Right atrium auricular region (tissue), 2 donors: ENCODE measurements at regions not wholly inside any gene's neighbourhood (a gene's known extent, or its start where the extent isn't known, plus 50 kb on each side); places are given as distances from the start of the nearest gene placed in this dataset.

ENCODE experiments used
- DNase-seq: peaks from one replicate; pipeline ENCODE4 v3.0.0-alpha.2; 2019; ENCODE audit warnings: low spot score
- H3K27ac ChIP-seq, 2 donors: fragments of 200-600 bp; sonication (generic); 1 replicate in 1 of 2; 2 replicates in 1 of 2; pipeline ENCODE4 v1.5.1; 2016 to 2019
- H3K27me3 ChIP-seq, 2 donors: fragments of 200-600 bp; sonication (generic); one replicate each; pipeline versions ENCODE4 v1.5.1 to v1.6.0; 2017 to 2019
- H3K36me3 ChIP-seq: fragments of 200-600 bp; sonication (generic); one replicate; pipeline ENCODE4 v1.5.1; 2016
- H3K4me1 ChIP-seq, 2 donors: fragments of 200-600 bp; sonication (generic); one replicate each; pipeline versions ENCODE4 v1.5.1 to v1.6.0; 2017 to 2019
- H3K4me3 ChIP-seq, 2 donors: fragments of 200-600 bp; sonication (generic); 1 replicate in 1 of 2; 2 replicates in 1 of 2; pipeline ENCODE4 v1.5.1; 2017 to 2019; ENCODE audit warnings: mild to moderate bottlenecking in 1 of 2, moderate library complexity in 1 of 2
- H3K9me3 ChIP-seq, 2 donors: fragments of 200-600 bp; sonication (generic); one replicate each; pipeline ENCODE4 v1.5.1; 2019
- TF ChIP-seq, protein P1 (sequence below), 2 donors: fragments of 200-600 bp; sonication (generic); IDR thresholded peaks; one replicate each; pipeline ENCODE4 v1.5.1; 2019; ENCODE audit warnings: antibody characterized with exemption in 2 of 2

DNA sequence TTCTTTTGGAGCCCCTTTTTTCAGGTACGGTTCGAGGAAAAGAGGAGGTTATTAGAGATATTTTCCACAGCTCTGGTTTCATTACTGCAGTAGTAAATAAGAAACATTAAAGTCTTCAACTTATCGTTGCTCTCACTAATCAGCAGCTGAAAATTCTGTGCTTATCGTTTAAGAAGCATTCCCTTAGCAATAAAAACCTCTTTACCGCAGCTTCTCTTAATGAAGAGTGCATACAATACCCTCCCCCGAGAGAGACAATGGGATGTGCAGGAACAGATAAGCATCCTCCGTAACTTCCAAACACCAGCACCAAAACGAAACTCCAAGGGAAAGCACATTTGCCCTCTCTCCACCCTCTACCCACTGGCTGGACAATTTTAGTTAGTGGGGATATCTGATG, 384.5 kb downstream of the NEBL start:
- Histone ChIP-seq H3K4me1 (no peaks in the 10 kb centered on the region), H3K4me3 (no peak overlapping the region), H3K9me3 (peaks cover 0 to 3% of the 10 kb centered on the region in 2 donors), H3K27ac (no peak overlapping the region), H3K27me3 (no peaks in the 10 kb centered on the region), H3K36me3 (no peaks in the 10 kb centered on the region)
- DNase-seq: no peak
- TF ChIP-seq, protein P1, sequence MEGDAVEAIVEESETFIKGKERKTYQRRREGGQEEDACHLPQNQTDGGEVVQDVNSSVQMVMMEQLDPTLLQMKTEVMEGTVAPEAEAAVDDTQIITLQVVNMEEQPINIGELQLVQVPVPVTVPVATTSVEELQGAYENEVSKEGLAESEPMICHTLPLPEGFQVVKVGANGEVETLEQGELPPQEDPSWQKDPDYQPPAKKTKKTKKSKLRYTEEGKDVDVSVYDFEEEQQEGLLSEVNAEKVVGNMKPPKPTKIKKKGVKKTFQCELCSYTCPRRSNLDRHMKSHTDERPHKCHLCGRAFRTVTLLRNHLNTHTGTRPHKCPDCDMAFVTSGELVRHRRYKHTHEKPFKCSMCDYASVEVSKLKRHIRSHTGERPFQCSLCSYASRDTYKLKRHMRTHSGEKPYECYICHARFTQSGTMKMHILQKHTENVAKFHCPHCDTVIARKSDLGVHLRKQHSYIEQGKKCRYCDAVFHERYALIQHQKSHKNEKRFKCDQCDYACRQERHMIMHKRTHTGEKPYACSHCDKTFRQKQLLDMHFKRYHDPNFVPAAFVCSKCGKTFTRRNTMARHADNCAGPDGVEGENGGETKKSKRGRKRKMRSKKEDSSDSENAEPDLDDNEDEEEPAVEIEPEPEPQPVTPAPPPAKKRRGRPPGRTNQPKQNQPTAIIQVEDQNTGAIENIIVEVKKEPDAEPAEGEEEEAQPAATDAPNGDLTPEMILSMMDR (IDR thresholded peaks at IDR 0.05): no peak

DNA sequence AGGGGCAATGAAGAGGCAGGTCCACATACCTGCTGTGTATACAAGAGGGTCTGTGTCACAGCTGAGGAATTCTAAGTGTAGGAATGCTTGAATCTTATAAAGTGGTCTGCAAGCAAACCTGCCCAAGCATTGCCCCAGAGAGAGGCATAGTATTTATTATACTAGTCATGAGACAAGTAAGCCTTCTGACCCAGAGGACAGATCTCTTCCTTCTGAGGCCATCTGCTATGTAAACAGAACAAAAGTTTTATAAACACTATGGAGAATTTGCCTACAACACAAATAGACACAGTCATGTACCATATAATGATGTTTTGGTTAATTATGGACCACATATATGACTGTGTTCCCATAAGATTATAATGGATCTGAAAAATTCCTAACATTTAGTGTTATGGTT, 388.2 kb downstream of the NEBL start:
- Histone ChIP-seq H3K36me3 (no peaks in the 10 kb centered on the region), H3K27me3 (no peaks in the 10 kb centered on the region), H3K27ac (no peak overlapping the region), H3K4me1 (no peaks in the 10 kb centered on the region), H3K4me3 (no peak overlapping the region), H3K9me3 (peaks cover 0 to 3% of the 10 kb centered on the region in 2 donors)
- TF ChIP-seq, protein P1 (IDR thresholded peaks at IDR 0.05): no peak
- DNase-seq: no peak

DNA sequence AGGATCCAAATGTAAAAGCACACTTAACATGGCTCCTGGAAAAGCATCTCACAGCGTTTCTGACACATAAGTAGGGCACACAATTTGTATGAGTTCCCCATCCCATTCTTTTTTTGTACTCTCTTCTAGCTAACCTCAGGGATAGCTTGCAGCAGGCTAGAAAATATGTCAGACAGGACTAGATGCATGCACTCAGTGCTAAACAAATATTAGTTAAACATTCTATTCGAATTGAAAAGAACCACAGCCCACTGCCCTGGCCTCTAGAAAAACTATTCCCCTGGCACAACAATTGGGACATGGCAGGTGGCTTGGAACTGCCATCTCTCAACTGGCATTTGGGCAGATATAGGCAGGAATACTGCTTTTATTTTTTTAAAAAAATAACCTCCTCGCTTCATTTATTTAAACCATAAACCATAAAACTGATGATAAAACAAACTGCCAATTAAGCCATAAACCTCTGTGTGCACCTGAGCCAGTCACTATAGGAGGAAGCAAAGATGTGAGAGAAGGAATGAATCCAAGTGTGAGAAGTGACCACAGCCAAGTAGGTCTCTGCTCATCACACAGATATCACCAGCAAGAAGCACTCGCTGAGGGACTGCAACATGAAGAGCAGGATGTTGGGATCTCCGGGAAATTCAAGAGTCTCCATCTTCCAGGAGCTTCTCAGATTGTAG, 394.1 kb downstream of the NEBL start:
- TF ChIP-seq, protein P1 (IDR thresholded peaks at IDR 0.05): no peak

DNA sequence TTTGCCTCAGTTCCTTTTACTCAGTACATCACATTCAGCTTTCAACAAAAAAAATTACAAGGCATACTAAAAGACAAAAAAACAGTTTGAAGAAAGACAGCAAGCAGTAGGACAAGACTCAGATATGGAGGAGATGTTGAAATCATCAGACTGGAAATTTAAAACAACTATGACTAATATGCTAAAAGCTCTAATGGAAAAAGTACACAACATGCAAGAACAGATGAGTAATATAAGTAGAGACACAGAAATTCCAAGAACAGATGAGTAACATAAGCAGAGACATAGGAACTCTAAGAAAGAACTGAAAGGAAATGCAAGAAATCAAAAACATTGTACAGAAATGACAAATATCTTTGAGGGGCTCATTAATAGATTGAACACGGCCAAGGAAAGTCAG, 402.6 kb downstream of the NEBL start:
- no peaks in the 10 kb centered on the region for H3K27me3 ChIP-seq
- H3K36me3 ChIP-seq: no peaks in the 10 kb centered on the region
- TF ChIP-seq, protein P1 (IDR thresholded peaks at IDR 0.05): no peak
- H3K27ac ChIP-seq: no peak overlapping the region
- peaks cover 0 to 14% of the 10 kb centered on the region in 2 donors for H3K9me3 ChIP-seq
- H3K4me3 ChIP-seq: no peak overlapping the region
- no peaks in the 10 kb centered on the region for H3K4me1 ChIP-seq
- DNase-seq: no peak

More for the DNA sequence above, 394.1 kb downstream of the NEBL start:
- H3K4me3 ChIP-seq: no peak overlapping the region
- H3K27ac ChIP-seq: no peak overlapping the region
- no peaks in the 10 kb centered on the region for H3K36me3 ChIP-seq
- DNase-seq: no peak
- H3K9me3 ChIP-seq: no peaks in the 10 kb centered on the region
- H3K4me1 ChIP-seq: no peaks in the 10 kb centered on the region
- H3K27me3 ChIP-seq: no peaks in the 10 kb centered on the region

DNA sequence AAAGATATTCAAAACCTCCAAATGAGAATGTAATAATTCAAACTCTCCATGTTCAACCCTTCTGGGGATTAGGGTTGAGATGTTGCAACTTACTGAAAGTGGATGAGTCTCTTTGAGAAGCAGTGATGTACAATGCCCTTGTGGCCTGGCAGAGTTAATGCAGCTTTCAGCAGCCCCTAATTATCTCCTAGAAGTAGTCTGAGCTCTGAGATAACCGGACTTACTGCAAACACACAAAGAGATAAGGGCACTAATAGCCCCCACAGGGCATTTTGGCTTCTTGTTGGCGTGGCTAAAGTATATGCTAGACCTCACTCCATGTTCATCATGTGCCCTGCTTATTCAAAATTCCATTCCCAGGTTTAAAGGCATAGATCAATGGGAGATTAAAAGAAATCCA, 404.7 kb downstream of the NEBL start:
- no peaks in the 10 kb centered on the region for H3K4me1 ChIP-seq
- H3K9me3 ChIP-seq: peaks cover 0 to 14% of the 10 kb centered on the region in 2 donors
- H3K4me3 ChIP-seq: no peak overlapping the region
- DNase-seq: no peak
- TF ChIP-seq, protein P1 (IDR thresholded peaks at IDR 0.05): no peak
- H3K36me3 ChIP-seq: no peaks in the 10 kb centered on the region
- no peaks in the 10 kb centered on the region for H3K27me3 ChIP-seq
- H3K27ac ChIP-seq: no peak overlapping the region

DNA sequence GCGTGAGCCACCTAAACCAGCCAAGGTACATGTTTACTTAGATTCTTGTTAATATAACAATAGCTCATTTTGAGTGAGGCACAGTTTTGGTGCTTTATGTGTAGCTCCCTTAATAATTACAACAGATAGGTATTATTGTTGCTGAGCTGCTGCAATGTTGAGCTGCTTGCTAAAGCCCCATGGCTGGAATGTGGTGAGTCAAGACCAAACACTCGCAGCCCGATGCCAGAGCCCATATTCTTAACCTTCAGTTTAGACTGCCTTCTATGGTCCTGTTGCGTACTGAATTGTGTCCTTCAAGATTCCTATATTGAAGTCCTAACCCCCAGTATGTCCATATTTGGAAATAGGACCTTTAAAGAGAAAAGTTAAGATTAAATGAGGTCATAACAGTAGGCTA, 407.1 kb downstream of the NEBL start:
- TF ChIP-seq, protein P1 (IDR thresholded peaks at IDR 0.05): no peak
- Histone ChIP-seq H3K9me3 (peaks cover 0 to 14% of the 10 kb centered on the region in 2 donors), H3K27ac (no peak overlapping the region), H3K36me3 (no peaks in the 10 kb centered on the region), H3K27me3 (no peaks in the 10 kb centered on the region), H3K4me3 (no peak overlapping the region), H3K4me1 (peaks cover 0 to 6% of the 10 kb centered on the region in 2 donors)
- no peak for DNase-seq
